Esophagus (tissue), 2 donors: ENCODE measurements at regions not wholly inside any gene's neighbourhood (a gene's known extent, or its start where the extent isn't known, plus 50 kb on each side); places are given as distances from the start of the nearest gene placed in this dataset.

ENCODE experiments used
- H3K27ac ChIP-seq, 2 donors: one replicate each; pipeline ENCODE4 v1.5.1; 2013; ENCODE audit warnings: low read depth in 2 of 2, mild to moderate bottlenecking in 2 of 2, inconsistent platforms in 1 of 2, low read length in 1 of 2, moderate library complexity in 1 of 2
- H3K27me3 ChIP-seq, 2 donors: one replicate each; pipeline ENCODE4 v1.6.1; 2013; ENCODE audit warnings: low read length in 2 of 2, control low read depth in 1 of 2, mild to moderate bottlenecking in 1 of 2; ENCODE audit not compliant: insufficient read depth in 2 of 2, control insufficient read depth in 1 of 2
- H3K36me3 ChIP-seq, 2 donors: one replicate each; pipeline ENCODE4 v1.6.1; 2013; ENCODE audit warnings: low read length in 1 of 2; ENCODE audit not compliant: control insufficient read depth in 2 of 2, insufficient read depth in 2 of 2
- H3K4me1 ChIP-seq, 2 donors: one replicate each; pipeline ENCODE4 v1.6.1; 2013; ENCODE audit warnings: low read length in 1 of 2; ENCODE audit not compliant: control insufficient read depth in 2 of 2, insufficient read depth in 2 of 2
- H3K4me3 ChIP-seq, 2 donors: one replicate each; pipeline ENCODE4 v1.5.1; 2013; ENCODE audit warnings: low read length in 2 of 2, mild to moderate bottlenecking in 2 of 2, low read depth in 1 of 2, moderate library complexity in 1 of 2
- H3K9me3 ChIP-seq, 2 donors: one replicate each; pipeline ENCODE4 v1.6.1; 2013; ENCODE audit warnings: mild to moderate bottlenecking in 2 of 2, low read depth in 1 of 2, low read length in 1 of 2, moderate library complexity in 1 of 2; ENCODE audit not compliant: control insufficient read depth in 2 of 2, insufficient read depth in 1 of 2
- WGBS, 2 donors: extraction: QIAGEN DNeasy Blood & Tissue Kit; methylation state at CpG; one replicate each; pipeline ENCODE4 v1.1.7; 2013; 5-methylcytosine and 5-hydroxymethylcytosine counted together
- donor health status: healthy with polysubstance abuse.
- donor health status: Bipolar disorder and iron deficiency.

DNA sequence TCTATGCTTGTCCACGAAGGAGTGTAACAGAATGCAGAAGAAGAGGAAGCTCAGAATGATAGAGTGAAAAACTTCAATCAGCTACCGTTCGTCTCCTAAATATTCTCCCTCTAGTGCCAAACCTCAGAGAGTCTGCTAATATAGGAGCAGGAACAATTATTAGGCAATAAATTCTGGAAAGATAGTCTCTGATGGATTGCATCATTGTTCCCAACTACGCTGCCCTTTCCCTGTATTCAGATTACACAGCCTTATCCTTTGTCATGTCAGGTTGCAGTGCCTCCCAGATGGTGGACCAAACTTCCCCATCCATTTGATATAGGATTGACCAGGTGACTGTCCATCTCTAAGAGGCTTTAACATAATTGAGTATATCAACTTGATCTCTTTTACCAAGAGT, 811.5 kb upstream of the CHAC2 start:
- Histone ChIP-seq H3K9me3 (no peaks in the 10 kb centered on the region), H3K4me1 (no peaks in the 10 kb centered on the region), H3K27me3 (no peaks in the 10 kb centered on the region), H3K4me3 (no peak overlapping the region), H3K36me3 (no peaks in the 10 kb centered on the region), H3K27ac (no peak overlapping the region)
- 79 to 83% methylated on average over 4 of the region's 4 CpGs for WGBS, 2 donors

GRCh38 chr2:52955079-52955478, 812.5 kb upstream of the CHAC2 start:
- Histone ChIP-seq H3K9me3 (no peaks in the 10 kb centered on the region), H3K27ac (no peak overlapping the region), H3K4me1 (no peaks in the 10 kb centered on the region), H3K36me3 (no peaks in the 10 kb centered on the region), H3K4me3 (no peak overlapping the region), H3K27me3 (no peaks in the 10 kb centered on the region)
- WGBS, 2 donors: 40 to 47% methylated on average over 5 of the region's 5 CpGs

DNA sequence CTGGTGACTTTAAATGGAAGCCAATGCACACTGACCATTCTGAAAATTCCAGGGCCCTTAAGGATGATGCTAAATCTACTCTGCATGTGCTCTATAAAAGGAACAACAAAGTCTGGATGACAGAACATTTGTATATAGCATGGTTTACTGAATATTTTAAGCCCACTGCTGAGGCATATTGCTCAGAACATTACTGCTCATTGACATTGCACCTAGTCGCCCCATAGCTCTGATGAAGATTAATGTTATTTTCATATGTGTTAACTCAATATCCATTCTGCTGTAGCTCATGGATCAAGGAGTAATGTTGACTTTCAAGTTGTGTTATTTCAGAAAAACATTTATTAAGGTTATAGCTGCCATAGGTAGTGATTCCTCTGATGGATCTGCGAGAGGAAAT, 827.5 kb upstream of the CHAC2 start:
- H3K27ac ChIP-seq: no peak overlapping the region
- no peaks in the 10 kb centered on the region for H3K4me1 ChIP-seq
- 91 to 92% methylated on average over 2 of the region's 2 CpGs for WGBS, 2 donors
- no peaks in the 10 kb centered on the region for H3K9me3 ChIP-seq
- no peak overlapping the region for H3K4me3 ChIP-seq
- no peaks in the 10 kb centered on the region for H3K27me3 ChIP-seq
- no peaks in the 10 kb centered on the region for H3K36me3 ChIP-seq

DNA sequence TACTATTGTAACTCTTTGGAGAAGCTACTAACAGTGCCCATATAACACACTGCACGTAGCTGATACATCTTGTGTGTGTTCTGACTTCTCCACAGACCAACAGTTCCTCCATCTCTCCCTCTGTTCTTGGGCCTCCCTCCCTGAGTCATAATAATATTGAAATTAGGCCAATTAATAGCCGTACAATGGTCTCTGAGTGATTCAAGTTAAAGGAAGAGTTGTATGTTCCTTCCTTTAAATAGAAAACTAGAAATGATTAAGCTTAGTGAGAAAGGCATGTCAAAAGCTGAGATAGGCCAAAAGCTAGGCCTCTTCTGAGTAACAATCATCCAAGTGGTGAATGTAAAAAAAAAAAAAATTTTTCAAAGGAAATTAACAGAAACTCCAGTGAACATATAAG, 828.4 kb upstream of the CHAC2 start:
- H3K27ac ChIP-seq: no peak overlapping the region
- H3K9me3 ChIP-seq: no peaks in the 10 kb centered on the region
- H3K36me3 ChIP-seq: no peaks in the 10 kb centered on the region
- H3K27me3 ChIP-seq: no peaks in the 10 kb centered on the region
- no peak overlapping the region for H3K4me3 ChIP-seq
- WGBS, 2 donors: 80 to 81% methylated on average over 2 of the region's 2 CpGs
- no peaks in the 10 kb centered on the region for H3K4me1 ChIP-seq

GRCh38 chr2:52936029-52936428, 831.6 kb upstream of the CHAC2 start:
- Histone ChIP-seq H3K4me1 (no peaks in the 10 kb centered on the region), H3K36me3 (no peaks in the 10 kb centered on the region), H3K27ac (no peak overlapping the region), H3K27me3 (no peaks in the 10 kb centered on the region), H3K9me3 (no peaks in the 10 kb centered on the region), H3K4me3 (no peak overlapping the region)
- WGBS, 2 donors: 78 to 93% methylated on average over 4 of the region's 4 CpGs

GRCh38 chr2:52934920-52935640, 832.5 kb upstream of the CHAC2 start:
- Histone ChIP-seq H3K4me3 (no peak overlapping the region), H3K4me1 (no peaks in the 10 kb centered on the region), H3K9me3 (no peaks in the 10 kb centered on the region), H3K36me3 (no peaks in the 10 kb centered on the region), H3K27me3 (no peaks in the 10 kb centered on the region), H3K27ac (no peak overlapping the region)
- 43 to 46% methylated on average over 3 of the region's 3 CpGs for WGBS, 2 donors

GRCh38 chr2:52934323-52934898, 833.2 kb upstream of the CHAC2 start:
- Histone ChIP-seq H3K4me3 (no peak overlapping the region), H3K27ac (no peak overlapping the region), H3K9me3 (peaks cover 0 to 3% of the 10 kb centered on the region in 2 donors), H3K4me1 (no peaks in the 10 kb centered on the region), H3K27me3 (no peaks in the 10 kb centered on the region), H3K36me3 (no peaks in the 10 kb centered on the region)
- WGBS, 2 donors: 36 to 44% methylated on average over 3 of the region's 3 CpGs

GRCh38 chr2:52933878-52934277, 833.7 kb upstream of the CHAC2 start:
- no peak overlapping the region for H3K27ac ChIP-seq
- H3K4me3 ChIP-seq: no peak overlapping the region
- WGBS, 2 donors: 45 to 46% methylated on average over 2 of the region's 2 CpGs

DNA sequence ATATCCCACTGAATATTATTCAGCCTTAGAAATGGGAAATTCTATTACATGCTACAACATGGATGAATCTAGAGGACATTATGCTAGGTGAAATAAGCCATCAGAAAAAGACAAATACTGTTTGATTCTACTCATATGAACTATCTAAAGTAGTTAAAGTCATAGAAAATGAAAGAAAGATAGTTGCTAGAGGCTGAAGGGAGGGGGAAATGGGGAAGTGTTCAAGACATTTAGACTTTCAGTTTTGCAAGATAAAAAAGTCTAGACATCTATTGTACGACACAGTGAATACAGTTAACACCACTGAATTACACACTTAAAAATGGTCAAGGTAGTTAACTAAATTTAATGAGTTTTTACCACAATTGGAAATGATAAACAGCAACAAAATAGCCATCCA, 835.9 kb upstream of the CHAC2 start:
- 69 to 80% methylated on average over 1 of the region's 1 CpG for WGBS, 2 donors
- peaks cover 0 to 6% of the 10 kb centered on the region in 2 donors for H3K9me3 ChIP-seq

More at GRCh38 chr2:52933878-52934277, 833.7 kb upstream of the CHAC2 start:
- Histone ChIP-seq H3K36me3 (no peaks in the 10 kb centered on the region), H3K27me3 (no peaks in the 10 kb centered on the region), H3K9me3 (peaks cover 0 to 6% of the 10 kb centered on the region in 2 donors), H3K4me1 (no peaks in the 10 kb centered on the region)

DNA sequence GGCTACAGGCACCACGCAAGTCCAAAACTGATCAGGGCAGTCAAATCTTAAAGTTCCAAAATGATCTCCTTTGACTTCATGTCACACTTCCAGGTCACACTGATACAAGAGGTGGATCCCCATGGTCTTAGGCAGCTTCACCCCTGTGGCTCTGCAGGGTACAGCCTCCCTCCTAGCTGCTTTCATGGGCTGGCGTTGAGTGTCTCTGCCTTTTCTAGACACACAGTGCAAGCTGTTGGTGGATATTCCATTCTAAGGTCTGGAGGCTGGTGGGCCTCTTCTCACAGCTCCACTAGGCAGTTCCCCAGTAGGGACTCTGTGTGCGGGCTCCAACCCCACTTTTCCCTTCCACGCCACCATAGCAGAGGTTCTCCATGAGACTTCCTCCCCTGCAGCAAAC, 838.2 kb upstream of the CHAC2 start:
- Histone ChIP-seq H3K4me3 (no peak overlapping the region), H3K9me3 (peaks cover 0 to 6% of the 10 kb centered on the region in 2 donors), H3K27me3 (no peaks in the 10 kb centered on the region), H3K36me3 (no peaks in the 10 kb centered on the region), H3K4me1 (no peaks in the 10 kb centered on the region), H3K27ac (no peak overlapping the region)
- 94 to 97% methylated on average over 4 of the region's 4 CpGs for WGBS, 2 donors

More for the DNA sequence above, 835.9 kb upstream of the CHAC2 start:
- H3K4me3 ChIP-seq: no peak overlapping the region
- H3K27me3 ChIP-seq: no peaks in the 10 kb centered on the region
- H3K27ac ChIP-seq: no peak overlapping the region
- no peaks in the 10 kb centered on the region for H3K36me3 ChIP-seq
- H3K4me1 ChIP-seq: no peaks in the 10 kb centered on the region
